Transverse colon (tissue), 4 donors: ENCODE measurements at regions not wholly inside any gene's neighbourhood (a gene's known extent, or its start where the extent isn't known, plus 50 kb on each side); places are given as distances from the start of the nearest gene placed in this dataset.
"Not testable (repeated sequence)": the region's sequence is repeated elsewhere in the genome, so short reads cannot be mapped to it uniquely, and the experiment has no call there.

Source experiments
- DNase-seq: peaks from one replicate; pipeline ENCODE4 v3.0.0-alpha.2; 2019
- H3K27ac ChIP-seq, 4 donors: fragments of 200-600 bp; sonication (generic); 2 replicates each; pipeline ENCODE4 v1.5.1; 2016 to 2018; ENCODE audit warnings: inconsistent platforms in 4 of 4
- H3K27me3 ChIP-seq: fragments of 200-600 bp; sonication (generic); 2 replicates; pipeline ENCODE4 v1.5.1; 2017; ENCODE audit warnings: inconsistent platforms
- H3K36me3 ChIP-seq, 4 donors: fragments of 200-600 bp; sonication (generic); 2 replicates each; pipeline ENCODE4 v1.5.1; 2017 to 2019; ENCODE audit warnings: inconsistent platforms in 4 of 4
- H3K4me1 ChIP-seq, 4 donors: fragments of 200-600 bp; sonication (generic); 2 replicates each; pipeline ENCODE4 v1.5.1; 2017 to 2020; ENCODE audit warnings: inconsistent platforms in 4 of 4
- H3K4me3 ChIP-seq, 4 donors: fragments of 200-600 bp; sonication (generic); 1 replicate in 1 of 4; 2 replicates in 3 of 4; pipeline versions ENCODE4 v1.5.1 to v1.6.1; 2017 to 2019; ENCODE audit warnings: inconsistent platforms in 4 of 4
- H3K9me3 ChIP-seq, 2 donors: fragments of 200-600 bp; sonication (generic); 2 replicates each; pipeline ENCODE4 v1.5.1; 2017 to 2019; ENCODE audit warnings: inconsistent platforms in 2 of 2
- EP300 ChIP-seq: sonication (generic); formaldehyde crosslinking; IDR thresholded peaks from one replicate; pipeline ENCODE4 v1.6.1; 2017; ENCODE audit warnings: antibody characterized with exemption, low read depth
- POLR2A ChIP-seq: fragments of 450-650 bp; IDR thresholded peaks from one replicate; pipeline ENCODE4 v1.6.1; 2016; ENCODE audit warnings: antibody characterized with exemption, mild to moderate bottlenecking, moderate library complexity
- POLR2AphosphoS5 ChIP-seq, 3 donors: sonication (generic); formaldehyde crosslinking; IDR thresholded peaks; one replicate each; pipeline ENCODE4 v1.6.1; 2016; ENCODE audit warnings: antibody characterized with exemption in 3 of 3
- WGBS, 2 donors: methylation state at CpG; one replicate each; pipeline ENCODE4 v1.1.5; 2018; ENCODE audit warnings: low coverage in 1 of 2; 5-methylcytosine and 5-hydroxymethylcytosine counted together
- in situ Hi-C, 4 donors: fragments of 200-750 bp; cut with MboI; loops; one replicate each; pipeline versions ENCODE4 v1.15.0 to v1.15.1; 2017; ENCODE audit warnings: low sequenced_read_pairs in 3 of 4, low pct_ligation_motif_present in 1 of 4, low pct_unique_long_range_greater_than_20kb in 1 of 4
- intact Hi-C: fragments of 100-400 bp; cut with DNase I; formaldehyde crosslinking; loops from one replicate; pipeline ENCODE4 v1.15.1; 2023; ENCODE audit warnings: low total_unique reads
- TF ChIP-seq, protein P1 (sequence below), 5 experiments: fragments of 200-600 bp in 3 of 5; fragments of 450-650 bp in 2 of 5; sonication (generic) in 3 of 5; IDR thresholded peaks; 1 replicate in 2 of 5; 2 replicates in 3 of 5; pipeline ENCODE4 v1.5.1; 2016 to 2017; ENCODE audit warnings: antibody characterized with exemption in 5 of 5, inconsistent platforms in 3 of 5, mild to moderate bottlenecking in 2 of 5, moderate library complexity in 1 of 5

GRCh38 chr10:128187788-128188185 is 61.6 kb upstream of the MKI67 start:
- peak overlapping the region in 1 of 4 donors; percentile 12 for H3K4me3 ChIP-seq
- H3K27ac ChIP-seq = no peak overlapping the region
- TF ChIP-seq EP300 (no peak), POLR2A (no peak), POLR2AphosphoS5 (IDR thresholded peaks at IDR 0.05) (no peak)
- TF ChIP-seq, protein P1, sequence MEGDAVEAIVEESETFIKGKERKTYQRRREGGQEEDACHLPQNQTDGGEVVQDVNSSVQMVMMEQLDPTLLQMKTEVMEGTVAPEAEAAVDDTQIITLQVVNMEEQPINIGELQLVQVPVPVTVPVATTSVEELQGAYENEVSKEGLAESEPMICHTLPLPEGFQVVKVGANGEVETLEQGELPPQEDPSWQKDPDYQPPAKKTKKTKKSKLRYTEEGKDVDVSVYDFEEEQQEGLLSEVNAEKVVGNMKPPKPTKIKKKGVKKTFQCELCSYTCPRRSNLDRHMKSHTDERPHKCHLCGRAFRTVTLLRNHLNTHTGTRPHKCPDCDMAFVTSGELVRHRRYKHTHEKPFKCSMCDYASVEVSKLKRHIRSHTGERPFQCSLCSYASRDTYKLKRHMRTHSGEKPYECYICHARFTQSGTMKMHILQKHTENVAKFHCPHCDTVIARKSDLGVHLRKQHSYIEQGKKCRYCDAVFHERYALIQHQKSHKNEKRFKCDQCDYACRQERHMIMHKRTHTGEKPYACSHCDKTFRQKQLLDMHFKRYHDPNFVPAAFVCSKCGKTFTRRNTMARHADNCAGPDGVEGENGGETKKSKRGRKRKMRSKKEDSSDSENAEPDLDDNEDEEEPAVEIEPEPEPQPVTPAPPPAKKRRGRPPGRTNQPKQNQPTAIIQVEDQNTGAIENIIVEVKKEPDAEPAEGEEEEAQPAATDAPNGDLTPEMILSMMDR (IDR thresholded peaks at IDR 0.05) = no peak
- no peaks in the 10 kb centered on the region for H3K4me1 ChIP-seq
- H3K27me3 ChIP-seq = peaks cover 20% of the 10 kb centered on the region
- intact Hi-C loops (no loop called here), in situ Hi-C loops (no loop called here)
- WGBS, 2 donors = 34% methylated on average over 4 of the region's 4 CpGs; no CpG with 5 or more reads in 1 of the 2 donors
- H3K36me3 ChIP-seq = no peaks in the 10 kb centered on the region
- DNase-seq = no peak
- peaks cover 0 to 6% of the 10 kb centered on the region in 2 donors for H3K9me3 ChIP-seq

GRCh38 chr10:128189176-128189575 is 63.0 kb upstream of the MKI67 start:
- H3K4me1 ChIP-seq = no peaks in the 10 kb centered on the region
- H3K36me3 ChIP-seq = no peaks in the 10 kb centered on the region
- no peak overlapping the region for H3K27ac ChIP-seq
- in situ Hi-C loops (no loop called here), intact Hi-C loops (no loop called here)
- 80 to 82% methylated on average over 4 of the region's 4 CpGs for WGBS, 2 donors
- TF ChIP-seq EP300 (no peak), POLR2AphosphoS5 (IDR thresholded peaks at IDR 0.05) (no peak), POLR2A (no peak)
- TF ChIP-seq, protein P1 (IDR thresholded peaks at IDR 0.05) = no peak
- DNase-seq = no peak
- H3K27me3 ChIP-seq = peaks cover 13% of the 10 kb centered on the region
- no peaks in the 10 kb centered on the region for H3K9me3 ChIP-seq
- H3K4me3 ChIP-seq = no peak overlapping the region

DNA sequence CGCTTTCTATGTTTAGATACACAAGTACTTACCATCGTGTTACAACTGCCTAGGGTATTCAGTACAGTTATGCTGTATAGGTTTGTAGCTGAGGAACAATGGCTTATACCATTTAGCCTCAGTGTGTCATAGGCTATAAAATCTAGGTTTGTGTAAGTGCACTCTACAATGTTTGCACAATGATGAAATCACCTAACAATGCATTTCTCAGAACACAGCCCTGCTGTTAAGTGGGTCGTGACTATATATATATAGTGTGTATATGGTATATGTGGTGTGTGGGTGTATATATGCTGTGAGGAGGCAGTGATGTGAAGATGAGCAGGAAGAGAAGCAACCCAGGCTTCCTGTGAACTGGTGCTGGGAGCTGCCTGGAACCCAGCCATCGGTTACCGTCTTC is 65.6 kb upstream of the MKI67 start:
- Histone ChIP-seq H3K27ac (no peak overlapping the region), H3K4me3 (no peak overlapping the region), H3K27me3 (peaks cover 8% of the 10 kb centered on the region), H3K9me3 (no peaks in the 10 kb centered on the region), H3K36me3 (no peaks in the 10 kb centered on the region), H3K4me1 (no peaks in the 10 kb centered on the region)
- in situ Hi-C loops = no loop called here
- TF ChIP-seq POLR2AphosphoS5 (IDR thresholded peaks at IDR 0.05) (no peak), POLR2A (no peak), EP300 (no peak)
- TF ChIP-seq, protein P1 (IDR thresholded peaks at IDR 0.05) = no peak
- DNase-seq = peak; percentile 15
- intact Hi-C loops = no loop called here
- WGBS, 2 donors = 39 to 41% methylated on average over 4 to 5 of the region's 5 CpGs

DNA sequence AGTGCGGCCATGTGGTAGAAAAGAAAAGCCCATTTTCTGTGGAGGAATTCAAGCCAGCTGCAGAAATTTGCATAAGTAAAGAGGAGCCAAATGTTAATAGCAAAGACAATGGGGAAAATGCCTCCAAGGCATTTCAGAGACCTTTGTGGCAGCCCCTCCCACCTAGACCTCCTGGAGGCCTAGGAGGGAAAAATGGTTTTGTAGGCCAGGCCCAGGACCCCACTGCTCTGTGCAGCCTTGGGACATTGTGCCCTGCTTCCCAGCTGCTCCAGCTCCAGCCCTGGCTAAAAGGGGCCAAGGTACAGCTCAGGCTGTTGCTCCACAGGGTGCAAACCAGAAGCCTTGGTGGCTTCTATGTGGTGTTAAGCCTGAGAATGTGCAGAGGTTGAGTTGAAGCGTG is 75.6 kb upstream of the MKI67 start:
- DNase-seq, H3K4me1 ChIP-seq, intact Hi-C loops, H3K9me3 ChIP-seq, H3K27ac ChIP-seq, in situ Hi-C loops, H3K4me3 ChIP-seq, H3K36me3 ChIP-seq: not testable (repeated sequence)
- WGBS, 2 donors = 93 to 100% methylated on average over 1 to 2 of the region's 2 CpGs
- peaks cover 14% of the 10 kb centered on the region for H3K27me3 ChIP-seq

GRCh38 chr10:128203028-128203427 is 76.8 kb upstream of the MKI67 start:
- no peak for DNase-seq
- Histone ChIP-seq H3K27me3 (peaks cover 14% of the 10 kb centered on the region), H3K4me1 (no peaks in the 10 kb centered on the region), H3K4me3 (no peak overlapping the region), H3K9me3 (no peaks in the 10 kb centered on the region), H3K27ac (no peak overlapping the region), H3K36me3 (no peaks in the 10 kb centered on the region)
- in situ Hi-C loops = no loop called here
- no peak for TF ChIP-seq EP300
- TF ChIP-seq POLR2A = no peak
- TF ChIP-seq, protein P1 (IDR thresholded peaks at IDR 0.05) = no peak
- TF ChIP-seq POLR2AphosphoS5 (IDR thresholded peaks at IDR 0.05) = no peak
- intact Hi-C loops = no loop called here

DNA sequence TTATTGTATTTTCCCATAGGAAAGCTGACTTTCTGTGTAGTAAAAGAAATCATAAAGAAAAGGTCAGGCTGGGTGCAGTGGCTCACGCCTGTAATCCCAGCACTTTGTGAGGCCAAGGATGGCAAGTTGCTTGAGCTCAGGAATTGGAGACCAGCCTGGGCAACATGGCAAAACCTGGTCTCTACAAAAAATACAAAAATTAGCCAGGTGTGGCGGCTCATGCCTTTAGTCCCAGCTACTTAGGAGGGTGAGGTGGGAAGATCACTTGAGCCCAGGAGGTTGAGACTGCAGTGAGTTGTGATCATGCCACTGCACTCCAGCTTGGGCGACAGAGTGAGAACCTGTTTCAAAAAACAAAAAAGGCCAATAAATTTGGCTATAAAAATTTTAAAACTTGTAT is 79.4 kb upstream of the MKI67 start:
- H3K27ac ChIP-seq, H3K4me3 ChIP-seq, H3K27me3 ChIP-seq, in situ Hi-C loops, H3K36me3 ChIP-seq, DNase-seq, intact Hi-C loops, H3K4me1 ChIP-seq, H3K9me3 ChIP-seq: not testable (repeated sequence)
- 80 to 100% methylated on average over 2 to 3 of the region's 3 CpGs for WGBS, 2 donors
